ENCODE measurements at regions not wholly inside any gene's neighbourhood (a gene's known extent, or its start where the extent isn't known, plus 50 kb on each side); places are given as distances from the start of the nearest gene placed in this dataset.

GRCh38 chr3:144142151-144142840 lies 170.7 kb downstream of the DIPK2A start:
- TF ChIP-seq CTCF (conservative IDR thresholded peaks at IDR 0.05 in 1 of 2, IDR thresholded peaks at IDR 0.05 in 1 of 2; ENCODE audit: low read depth in 1 of 2, low read length in 2 of 2) (no peak), EZH2 (IDR thresholded peaks at IDR 0.05; ENCODE audit: low read length, missing control alignments) (no peak)
